Transverse colon (tissue), 4 donors: ENCODE measurements at regions not wholly inside any gene's neighbourhood (a gene's known extent, or its start where the extent isn't known, plus 50 kb on each side); places are given as distances from the start of the nearest gene placed in this dataset.

ENCODE experiments used
- DNase-seq: peaks from one replicate; pipeline ENCODE4 v3.0.0-alpha.2; 2019
- H3K27ac ChIP-seq, 4 donors: fragments of 200-600 bp; sonication (generic); 2 replicates each; pipeline ENCODE4 v1.5.1; 2016 to 2018; ENCODE audit warnings: inconsistent platforms in 4 of 4
- H3K27me3 ChIP-seq: fragments of 200-600 bp; sonication (generic); 2 replicates; pipeline ENCODE4 v1.5.1; 2017; ENCODE audit warnings: inconsistent platforms
- H3K36me3 ChIP-seq, 4 donors: fragments of 200-600 bp; sonication (generic); 2 replicates each; pipeline ENCODE4 v1.5.1; 2017 to 2019; ENCODE audit warnings: inconsistent platforms in 4 of 4
- H3K4me1 ChIP-seq, 4 donors: fragments of 200-600 bp; sonication (generic); 2 replicates each; pipeline ENCODE4 v1.5.1; 2017 to 2020; ENCODE audit warnings: inconsistent platforms in 4 of 4
- H3K4me3 ChIP-seq, 4 donors: fragments of 200-600 bp; sonication (generic); 1 replicate in 1 of 4; 2 replicates in 3 of 4; pipeline versions ENCODE4 v1.5.1 to v1.6.1; 2017 to 2019; ENCODE audit warnings: inconsistent platforms in 4 of 4
- H3K9me3 ChIP-seq, 2 donors: fragments of 200-600 bp; sonication (generic); 2 replicates each; pipeline ENCODE4 v1.5.1; 2017 to 2019; ENCODE audit warnings: inconsistent platforms in 2 of 2
- CTCF ChIP-seq, 5 experiments: fragments of 200-600 bp in 3 of 5; fragments of 450-650 bp in 2 of 5; sonication (generic) in 3 of 5; IDR thresholded peaks; 1 replicate in 2 of 5; 2 replicates in 3 of 5; pipeline ENCODE4 v1.5.1; 2016 to 2017; ENCODE audit warnings: antibody characterized with exemption in 5 of 5, inconsistent platforms in 3 of 5, mild to moderate bottlenecking in 2 of 5, moderate library complexity in 1 of 5
- EP300 ChIP-seq: sonication (generic); formaldehyde crosslinking; IDR thresholded peaks from one replicate; pipeline ENCODE4 v1.6.1; 2017; ENCODE audit warnings: antibody characterized with exemption, low read depth
- POLR2A ChIP-seq: fragments of 450-650 bp; IDR thresholded peaks from one replicate; pipeline ENCODE4 v1.6.1; 2016; ENCODE audit warnings: antibody characterized with exemption, mild to moderate bottlenecking, moderate library complexity
- POLR2AphosphoS5 ChIP-seq, 3 donors: sonication (generic); formaldehyde crosslinking; IDR thresholded peaks; one replicate each; pipeline ENCODE4 v1.6.1; 2016; ENCODE audit warnings: antibody characterized with exemption in 3 of 3
- WGBS, 2 donors: methylation state at CpG; one replicate each; pipeline ENCODE4 v1.1.5; 2018; ENCODE audit warnings: low coverage in 1 of 2; 5-methylcytosine and 5-hydroxymethylcytosine counted together
- in situ Hi-C, 4 donors: fragments of 200-750 bp; cut with MboI; loops; one replicate each; pipeline versions ENCODE4 v1.15.0 to v1.15.1; 2017; ENCODE audit warnings: low sequenced_read_pairs in 3 of 4, low pct_ligation_motif_present in 1 of 4, low pct_unique_long_range_greater_than_20kb in 1 of 4
- intact Hi-C: fragments of 100-400 bp; cut with DNase I; formaldehyde crosslinking; loops from one replicate; pipeline ENCODE4 v1.15.1; 2023; ENCODE audit warnings: low total_unique reads

GRCh38 chr18:57209713-57210106, 62.8 kb downstream of the BOD1L2 start:
- Histone ChIP-seq H3K36me3 (no peaks in the 10 kb centered on the region), H3K4me3 (peak overlapping the region in 1 of 4 donors; percentile 12), H3K4me1 (peaks cover 0 to 18% (median 8%) of the 10 kb centered on the region in 4 donors), H3K9me3 (no peaks in the 10 kb centered on the region), H3K27ac (peak overlapping the region in 3 of 4 donors; percentile 8 to 39 (median 23)), H3K27me3 (no peaks in the 10 kb centered on the region)
- no peak for TF ChIP-seq POLR2A
- no peak for TF ChIP-seq EP300
- TF ChIP-seq POLR2AphosphoS5 (IDR thresholded peaks at IDR 0.05) = no peak
- TF ChIP-seq CTCF (IDR thresholded peaks at IDR 0.05) = no peak
- in situ Hi-C loops = loop anchor here in 1 of 4 donors (10.0 kb wide), 1 partner anchor 65 kb away; the partner anchor contains the start of gene BOD1L2
- intact Hi-C loops = no loop called here
- DNase-seq = no peak
- 18 to 49% methylated on average over 6 to 10 of the region's 10 CpGs for WGBS, 2 donors

GRCh38 chr18:57210107-57210715, 63.3 kb downstream of the BOD1L2 start:
- Histone ChIP-seq H3K27ac (peak overlapping the region in 3 of 4 donors; percentile 8 to 39 (median 23)), H3K4me3 (peak overlapping the region in 1 of 4 donors; percentile 12), H3K9me3 (no peaks in the 10 kb centered on the region), H3K36me3 (no peaks in the 10 kb centered on the region), H3K27me3 (no peaks in the 10 kb centered on the region), H3K4me1 (peaks cover 0 to 18% (median 8%) of the 10 kb centered on the region in 4 donors)
- in situ Hi-C loops = no loop called here
- TF ChIP-seq EP300 = no peak
- TF ChIP-seq CTCF (IDR thresholded peaks at IDR 0.05) = no peak
- TF ChIP-seq POLR2AphosphoS5 (IDR thresholded peaks at IDR 0.05) = no peak
- TF ChIP-seq POLR2A = no peak
- intact Hi-C loops = no loop called here
- peak; percentile 68 for DNase-seq
- 10% methylated on average over 11 of the region's 11 CpGs; no CpG with 5 or more reads in 1 of the 2 donors for WGBS, 2 donors

GRCh38 chr18:57210716-57211411, 64.0 kb downstream of the BOD1L2 start:
- no peaks in the 10 kb centered on the region for H3K27me3 ChIP-seq
- H3K27ac ChIP-seq = no peak overlapping the region
- in situ Hi-C loops = no loop called here
- WGBS, 2 donors = 22% methylated on average over 1 of the region's 1 CpG; no CpG with 5 or more reads in 1 of the 2 donors
- no peaks in the 10 kb centered on the region for H3K9me3 ChIP-seq
- intact Hi-C loops = no loop called here
- peaks cover 0 to 18% (median 8%) of the 10 kb centered on the region in 4 donors for H3K4me1 ChIP-seq
- no peaks in the 10 kb centered on the region for H3K36me3 ChIP-seq
- H3K4me3 ChIP-seq = no peak overlapping the region
- no peak for TF ChIP-seq CTCF (IDR thresholded peaks at IDR 0.05)
- no peak for TF ChIP-seq POLR2AphosphoS5 (IDR thresholded peaks at IDR 0.05)
- no peak for TF ChIP-seq EP300
- TF ChIP-seq POLR2A = no peak
- DNase-seq = peak; percentile 11

- Histone ChIP-seq H3K4me1 (peaks cover 0 to 18% (median 8%) of the 10 kb centered on the region in 4 donors), H3K27me3 (no peaks in the 10 kb centered on the region), H3K4me3 (no peak overlapping the region), H3K9me3 (no peaks in the 10 kb centered on the region), H3K36me3 (no peaks in the 10 kb centered on the region), H3K27ac (no peak overlapping the region)
- intact Hi-C loops (no loop called here), in situ Hi-C loops (no loop called here)
- TF ChIP-seq POLR2AphosphoS5 (IDR thresholded peaks at IDR 0.05) (no peak), CTCF (IDR thresholded peaks at IDR 0.05) (no peak), EP300 (no peak)
- DNase-seq = no peak
- 50 to 59% methylated on average over 3 of the region's 3 CpGs for WGBS, 2 donors
These were observed 64.5 kb downstream of the BOD1L2 start for GRCh38 chr18:57211412-57211750.
